ENCODE measurements at regions not wholly inside any gene's neighbourhood (a gene's known extent, or its start where the extent isn't known, plus 50 kb on each side); places are given as distances from the start of the nearest gene placed in this dataset.

GRCh38 chrX:10818651-10819050 is 198.3 kb upstream of the MID1 start:
- no peak for DNase-seq (ENCODE audit: low read depth in 2 of 2)

- no peak for DNase-seq (ENCODE audit: low read depth in 2 of 2)
Measured at GRCh38 chrX:10819973-10820372, 199.6 kb upstream of the MID1 start.

GRCh38 chrX:10821293-10821692 is 200.9 kb upstream of the MID1 start:
- DNase-seq (ENCODE audit: low read depth in 2 of 2): no peak

- DNase-seq (ENCODE audit: low read depth in 2 of 2): no peak
Measured at GRCh38 chrX:10828036-10828435, 207.7 kb upstream of the MID1 start.

GRCh38 chrX:10828640-10829039 is 208.3 kb upstream of the MID1 start:
- no peak for DNase-seq (ENCODE audit: low read depth in 2 of 2)

GRCh38 chrX:10831716-10832502 is 211.5 kb upstream of the MID1 start:
- no peak for DNase-seq (ENCODE audit: low read depth in 2 of 2)

GRCh38 chrX:10833299-10834169 is 213.1 kb upstream of the MID1 start:
- DNase-seq (ENCODE audit: low read depth in 2 of 2): no peak

- no peak for DNase-seq (ENCODE audit: low read depth in 2 of 2)
Measured at GRCh38 chrX:10841579-10841978, 221.2 kb upstream of the MID1 start.

GRCh38 chrX:10842646-10843045 is 222.3 kb upstream of the MID1 start:
- no peak for DNase-seq (ENCODE audit: low read depth in 2 of 2)

- no peak for DNase-seq (ENCODE audit: low read depth in 2 of 2)
Measured at GRCh38 chrX:10847333-10847732, 226.9 kb upstream of the MID1 start.

- DNase-seq (ENCODE audit: low read depth in 2 of 2): no peak
Measured at GRCh38 chrX:10851809-10852208, 231.4 kb upstream of the MID1 start.

GRCh38 chrX:10854594-10854993 is 234.2 kb upstream of the MID1 start:
- no peak for DNase-seq (ENCODE audit: low read depth in 2 of 2)

- no peak for DNase-seq (ENCODE audit: low read depth in 2 of 2)
Measured at GRCh38 chrX:10855845-10856244, 235.5 kb upstream of the MID1 start.

GRCh38 chrX:10856797-10857196 is 236.4 kb upstream of the MID1 start:
- no peak for DNase-seq (ENCODE audit: low read depth in 2 of 2)

- no peak for DNase-seq (ENCODE audit: low read depth in 2 of 2)
Measured at GRCh38 chrX:10859353-10859752, 239.0 kb upstream of the MID1 start.

GRCh38 chrX:10875995-10876394 is 235.1 kb upstream of the HCCS start:
- DNase-seq (ENCODE audit: low read depth in 2 of 2): no peak

GRCh38 chrX:10882484-10882883 is 228.6 kb upstream of the HCCS start:
- no peak for DNase-seq (ENCODE audit: low read depth in 2 of 2)

GRCh38 chrX:10884246-10884645 is 226.9 kb upstream of the HCCS start:
- no peak for DNase-seq (ENCODE audit: low read depth in 2 of 2)

GRCh38 chrX:10892621-10893225 is 218.4 kb upstream of the HCCS start:
- DNase-seq (ENCODE audit: low read depth in 2 of 2): no peak

- no peak for DNase-seq (ENCODE audit: low read depth in 2 of 2)
Measured at GRCh38 chrX:10893366-10893765, 217.8 kb upstream of the HCCS start.

- no peak for DNase-seq (ENCODE audit: low read depth in 2 of 2)
Measured at GRCh38 chrX:10893976-10894375, 217.2 kb upstream of the HCCS start.

GRCh38 chrX:10897768-10898167 is 213.4 kb upstream of the HCCS start:
- no peak for DNase-seq (ENCODE audit: low read depth in 2 of 2)

Data from stimulated activated CD4-positive, alpha-beta T cell treated with anti-CD3 and anti-CD28 coated beads, Interleukin-1b, Interleukin-23, amount 100 ng/mL, for 4 hours (primary cell).